ENCODE measurements at regions not wholly inside any gene's neighbourhood (a gene's known extent, or its start where the extent isn't known, plus 50 kb on each side); places are given as distances from the start of the nearest gene placed in this dataset.
"Not testable (repeated sequence)": the region's sequence is repeated elsewhere in the genome, so short reads cannot be mapped to it uniquely, and the experiment has no call there.

- DNase-seq: no peak
Measured at GRCh38 chr5:101637599-101637998, 658.5 kb downstream of the SLCO4C1 start.

- not testable (repeated sequence) for DNase-seq
Measured at GRCh38 chr5:101627770-101628169, 668.3 kb downstream of the SLCO4C1 start.

- DNase-seq: no peak
Measured at GRCh38 chr5:101626572-101626971, 669.5 kb downstream of the SLCO4C1 start.

- no peak for DNase-seq
Measured at GRCh38 chr5:101611039-101611438, 685.0 kb downstream of the SLCO4C1 start.

GRCh38 chr5:101608322-101608721 lies 687.8 kb downstream of the SLCO4C1 start:
- no peak for DNase-seq

GRCh38 chr5:101605700-101606099 lies 690.4 kb downstream of the SLCO4C1 start:
- no peak for DNase-seq

- no peak for DNase-seq
Measured at GRCh38 chr5:101600614-101601013, 695.5 kb downstream of the SLCO4C1 start.

- no peak for DNase-seq
Measured at GRCh38 chr5:101590384-101590783, 687.3 kb upstream of the ST8SIA4 start.

GRCh38 chr5:101585366-101585765 lies 682.3 kb upstream of the ST8SIA4 start:
- DNase-seq: no peak

GRCh38 chr5:101580591-101580990 lies 677.5 kb upstream of the ST8SIA4 start:
- DNase-seq: no peak

- no peak for DNase-seq
Measured at GRCh38 chr5:101574017-101574416, 670.9 kb upstream of the ST8SIA4 start.

GRCh38 chr5:101561018-101561417 lies 657.9 kb upstream of the ST8SIA4 start:
- no peak for DNase-seq

- no peak for DNase-seq
Measured at GRCh38 chr5:101543780-101544179, 640.7 kb upstream of the ST8SIA4 start.

- no peak for DNase-seq
Measured at GRCh38 chr5:101539315-101539714, 636.2 kb upstream of the ST8SIA4 start.

- DNase-seq: no peak
Measured at GRCh38 chr5:101535626-101536025, 632.5 kb upstream of the ST8SIA4 start.

- DNase-seq: no peak
Measured at GRCh38 chr5:101534491-101535110, 631.5 kb upstream of the ST8SIA4 start.

- DNase-seq: no peak
Measured at GRCh38 chr5:101532430-101532829, 629.3 kb upstream of the ST8SIA4 start.

GRCh38 chr5:101531026-101531425 lies 627.9 kb upstream of the ST8SIA4 start:
- DNase-seq: no peak

GRCh38 chr5:101529094-101529493 lies 626.0 kb upstream of the ST8SIA4 start:
- not testable (repeated sequence) for DNase-seq

- no peak for DNase-seq
Measured at GRCh38 chr5:101520417-101520816, 617.3 kb upstream of the ST8SIA4 start.

GRCh38 chr5:101517795-101518194 lies 614.7 kb upstream of the ST8SIA4 start:
- no peak for DNase-seq

- no peak for DNase-seq
Measured at GRCh38 chr5:101515721-101516120, 612.6 kb upstream of the ST8SIA4 start.

- no peak for DNase-seq
Measured at GRCh38 chr5:101505891-101506570, 602.9 kb upstream of the ST8SIA4 start.

- DNase-seq: no peak
Measured at GRCh38 chr5:101482931-101483330, 579.8 kb upstream of the ST8SIA4 start.

GRCh38 chr5:101473483-101473882 lies 570.4 kb upstream of the ST8SIA4 start:
- DNase-seq: no peak

Data from fibroblast of skin of back (primary cell).